Colon (tissue), 2 donors: ENCODE measurements at regions not wholly inside any gene's neighbourhood (a gene's known extent, or its start where the extent isn't known, plus 50 kb on each side); places are given as distances from the start of the nearest gene placed in this dataset.

Experiments used
- FAIRE-seq: peaks from 2 replicates; lab custom pipeline; 2012; peaks lifted over from hg19 to GRCh38; lab: Jason Lieb, UNC
- donor health status: control.
- donor health status: control.

- FAIRE-seq = no peak
Measured at GRCh38 chr4:110962616-110963015, 339.7 kb upstream of the PITX2 start.

- no peak for FAIRE-seq
Measured at GRCh38 chr4:110963662-110964280, 340.9 kb upstream of the PITX2 start.

- FAIRE-seq = no peak
Measured at GRCh38 chr4:110967936-110968335, 345.1 kb upstream of the PITX2 start.

DNA sequence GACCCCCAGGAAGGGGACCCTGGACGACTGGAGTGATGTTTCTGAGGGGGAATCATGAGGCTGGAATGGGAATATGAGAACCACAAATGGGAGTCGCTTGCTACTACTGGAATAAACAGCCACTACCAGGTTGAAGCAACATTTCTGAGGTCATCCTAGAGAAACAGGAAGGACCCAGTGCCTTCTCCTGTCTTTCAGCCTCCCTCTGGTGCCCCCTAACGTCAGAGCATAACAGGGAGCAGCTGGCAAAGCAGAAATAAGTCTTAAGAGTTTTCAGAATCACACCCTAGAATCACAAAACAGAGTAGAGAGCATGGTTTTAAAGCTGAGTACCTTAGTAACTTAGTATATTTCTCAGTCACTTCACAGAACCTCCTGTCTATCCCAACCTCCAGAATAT, 347.8 kb upstream of the PITX2 start:
- no peak for FAIRE-seq

- FAIRE-seq = no peak
Measured at GRCh38 chr4:110975338-110975737, 352.5 kb upstream of the PITX2 start.

GRCh38 chr4:110977554-110977953, 354.7 kb upstream of the PITX2 start:
- FAIRE-seq = no peak

DNA sequence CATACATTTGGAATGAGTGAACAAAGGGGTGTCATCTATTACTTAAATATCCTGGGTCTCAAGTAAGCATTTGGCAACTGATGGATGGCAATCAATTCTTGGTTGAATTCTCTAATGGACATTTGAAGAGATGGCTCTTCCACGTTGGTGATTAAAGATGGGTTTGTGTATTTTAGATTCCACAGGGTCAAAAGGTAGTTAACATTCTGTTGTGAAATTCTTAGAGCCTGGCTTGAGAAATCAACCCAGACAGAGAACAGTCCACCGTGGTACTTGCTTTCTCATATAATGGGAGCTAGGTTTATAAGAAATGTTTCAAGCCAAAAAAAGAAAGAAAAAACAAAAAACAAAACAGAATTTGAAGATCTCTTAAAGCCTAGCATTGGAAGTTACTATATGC, 355.9 kb upstream of the PITX2 start:
- FAIRE-seq = no peak

DNA sequence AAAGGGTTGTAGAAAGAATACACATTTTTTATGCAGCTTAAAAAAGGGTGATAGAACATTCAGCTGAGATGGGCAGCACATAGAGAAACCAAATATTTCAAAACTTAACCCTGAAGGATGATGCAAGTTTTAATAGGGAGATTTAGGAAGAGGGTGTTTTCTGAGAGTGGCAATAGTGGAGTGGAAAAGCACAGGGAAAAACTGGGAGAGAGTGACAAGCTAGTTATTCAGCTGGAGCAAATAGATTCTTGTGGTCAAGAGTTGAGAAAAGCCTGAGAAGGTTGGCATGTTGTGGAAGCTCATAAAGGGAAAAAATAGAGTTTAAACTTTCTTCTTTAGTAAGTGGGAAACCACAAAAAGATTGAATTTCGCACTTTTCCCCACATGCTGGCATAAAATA, 359.6 kb upstream of the PITX2 start:
- no peak for FAIRE-seq

- no peak for FAIRE-seq
Measured at GRCh38 chr4:110988722-110989121, 365.8 kb upstream of the PITX2 start.

DNA sequence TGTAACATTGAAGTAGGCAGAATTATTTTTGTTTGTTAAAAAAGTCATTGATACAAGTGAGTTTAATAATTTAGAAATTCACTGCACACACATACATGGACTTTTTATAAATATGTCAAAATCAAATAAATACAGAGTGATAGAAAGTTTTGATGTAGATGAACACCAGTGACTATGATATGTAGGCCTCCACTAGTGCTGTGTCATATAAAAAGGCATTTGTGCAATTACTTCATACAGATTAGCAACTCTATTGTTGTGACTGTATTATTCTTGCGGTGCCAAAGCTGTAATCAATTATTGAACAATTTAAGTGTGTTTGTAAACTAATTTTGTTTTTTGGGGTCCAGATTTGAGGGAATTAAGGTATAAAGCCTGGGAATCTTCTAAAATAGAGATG, 366.2 kb upstream of the PITX2 start:
- no peak for FAIRE-seq

DNA sequence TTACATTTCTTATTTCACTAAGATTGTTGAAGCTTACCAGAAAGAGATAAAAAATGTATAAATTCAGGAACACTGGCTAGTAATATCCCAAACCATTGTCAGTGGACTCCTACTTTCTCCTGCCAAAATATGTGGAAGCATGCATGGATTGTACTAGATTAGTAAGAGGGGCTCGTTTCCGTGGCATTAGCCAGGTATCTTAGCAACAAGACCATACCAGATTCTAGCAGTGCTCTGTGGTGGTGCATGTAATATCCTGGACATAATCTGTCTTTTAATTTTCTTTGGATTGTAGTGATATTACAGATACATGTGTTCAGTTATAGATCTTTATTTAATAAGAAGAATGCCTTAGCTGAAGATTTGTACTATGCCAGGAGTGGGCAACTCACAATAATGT, 371.9 kb upstream of the PITX2 start:
- no peak for FAIRE-seq

- FAIRE-seq = no peak
Measured at GRCh38 chr4:110998320-110998719, 375.4 kb upstream of the PITX2 start.

DNA sequence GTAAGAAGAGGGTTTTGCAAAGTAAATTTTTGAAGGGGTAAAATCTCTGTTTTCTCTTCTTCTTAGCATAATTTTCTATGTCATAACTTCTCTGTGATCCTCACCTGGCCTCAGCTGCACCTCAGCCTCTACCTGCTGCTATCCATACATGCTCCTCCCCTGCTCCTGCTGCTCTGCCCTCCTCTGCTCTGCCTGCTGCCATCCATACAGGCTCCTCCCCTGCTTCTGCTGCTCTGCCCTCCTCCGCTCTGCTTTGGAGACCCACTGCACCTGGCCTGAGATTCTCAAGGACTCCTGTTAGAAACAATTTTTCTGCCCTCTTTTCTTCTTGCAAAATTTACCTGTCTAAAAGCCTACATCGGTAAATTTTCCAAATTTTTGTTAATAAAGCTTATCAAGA, 388.6 kb upstream of the PITX2 start:
- FAIRE-seq = no peak

DNA sequence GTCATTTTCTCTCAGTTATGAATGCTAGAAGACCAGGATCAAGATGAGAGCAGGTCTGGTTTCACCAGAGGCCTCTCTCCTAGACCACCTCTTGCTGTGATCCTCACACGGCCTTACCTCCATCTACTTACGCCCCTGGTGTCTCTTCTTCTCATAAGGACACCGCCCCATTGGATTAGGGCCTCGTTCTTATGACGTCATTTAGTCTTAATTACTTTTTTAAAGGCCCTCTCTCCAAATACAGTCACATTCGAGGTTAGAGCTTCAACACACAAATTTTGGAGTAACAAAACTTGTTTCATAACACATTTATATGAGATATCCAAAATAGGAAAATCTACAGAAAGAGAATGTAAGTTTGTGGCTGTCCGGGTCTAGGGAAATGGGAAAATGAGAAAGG, 391.0 kb upstream of the PITX2 start:
- FAIRE-seq = no peak

DNA sequence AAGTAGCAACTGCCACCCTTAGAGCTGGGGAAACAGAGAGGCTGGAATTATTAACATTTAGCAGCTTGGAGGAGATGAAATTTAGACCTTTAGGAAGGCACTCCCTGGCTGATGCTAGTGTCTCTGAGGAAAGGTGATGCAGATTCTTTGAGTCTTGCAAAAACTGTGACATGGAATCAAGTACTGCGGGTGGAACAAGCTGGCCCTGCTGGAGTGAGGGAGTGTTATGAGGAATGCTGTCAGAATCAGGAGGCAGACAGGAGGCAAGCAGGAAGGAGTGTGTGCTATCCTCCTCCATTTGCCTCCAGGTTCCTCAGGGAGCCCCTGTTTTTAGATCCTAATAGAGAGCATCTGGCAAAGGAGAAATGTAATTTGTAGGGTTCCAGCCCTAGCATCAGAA, 391.7 kb upstream of the PITX2 start:
- no peak for FAIRE-seq

GRCh38 chr4:111016416-111016815, 393.5 kb upstream of the PITX2 start:
- no peak for FAIRE-seq

DNA sequence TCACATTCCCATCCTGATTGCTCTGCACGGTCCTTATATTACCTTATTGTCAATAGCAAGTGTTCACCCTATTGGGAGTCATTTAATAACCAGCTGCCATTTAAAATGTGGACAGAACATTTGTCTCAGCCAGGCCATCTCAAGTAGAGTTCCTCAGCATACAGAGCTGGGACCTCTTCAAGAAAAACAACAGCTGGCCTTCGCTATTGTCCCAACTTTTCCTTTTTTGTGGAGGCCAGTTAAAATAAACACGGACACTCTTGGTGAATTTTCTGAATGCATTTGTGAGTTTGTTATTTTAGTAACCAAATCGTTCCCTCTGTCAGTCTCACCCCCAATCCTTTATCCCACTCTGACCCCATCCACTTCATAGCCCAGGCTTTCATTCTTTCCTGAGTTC, 395.3 kb upstream of the PITX2 start:
- FAIRE-seq = no peak

DNA sequence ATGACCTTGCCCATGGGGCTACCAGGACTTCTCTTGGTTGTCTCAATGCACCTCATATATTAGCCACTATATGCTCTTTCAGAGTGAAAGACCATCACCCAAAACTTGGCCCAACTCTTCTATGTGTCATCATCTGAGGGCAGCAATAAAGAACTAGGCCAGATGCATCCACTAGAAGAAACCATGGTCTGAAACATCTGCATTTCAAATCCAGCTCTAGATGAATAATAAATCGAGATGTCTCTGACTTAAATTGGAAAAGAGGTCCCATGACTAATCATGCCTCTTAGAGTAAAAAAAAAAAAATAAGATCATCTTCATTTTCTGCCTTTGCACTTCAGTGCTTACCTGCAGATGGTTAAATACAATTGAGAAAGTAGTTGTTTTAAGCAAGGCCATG, 397.6 kb upstream of the PITX2 start:
- no peak for FAIRE-seq

DNA sequence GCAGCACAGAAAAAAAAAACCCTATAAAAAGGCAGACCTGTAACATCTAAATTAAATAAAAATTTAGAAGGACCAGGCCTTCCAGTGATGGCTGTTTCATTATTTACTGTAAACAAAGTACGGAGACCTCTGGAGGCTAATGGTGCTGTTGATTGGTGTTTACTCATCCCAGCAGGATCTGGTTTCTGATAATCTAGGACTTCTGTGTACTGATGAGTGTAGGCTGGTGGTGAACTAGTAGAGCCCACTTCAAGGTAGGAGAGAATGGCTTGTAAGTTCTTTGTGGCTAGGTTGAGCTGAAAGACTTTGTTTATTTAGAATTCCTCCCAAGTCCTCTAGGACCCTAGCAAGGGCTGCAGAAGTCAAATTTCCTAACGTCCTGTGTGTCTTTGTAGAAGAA, 398.1 kb upstream of the PITX2 start:
- FAIRE-seq = no peak

DNA sequence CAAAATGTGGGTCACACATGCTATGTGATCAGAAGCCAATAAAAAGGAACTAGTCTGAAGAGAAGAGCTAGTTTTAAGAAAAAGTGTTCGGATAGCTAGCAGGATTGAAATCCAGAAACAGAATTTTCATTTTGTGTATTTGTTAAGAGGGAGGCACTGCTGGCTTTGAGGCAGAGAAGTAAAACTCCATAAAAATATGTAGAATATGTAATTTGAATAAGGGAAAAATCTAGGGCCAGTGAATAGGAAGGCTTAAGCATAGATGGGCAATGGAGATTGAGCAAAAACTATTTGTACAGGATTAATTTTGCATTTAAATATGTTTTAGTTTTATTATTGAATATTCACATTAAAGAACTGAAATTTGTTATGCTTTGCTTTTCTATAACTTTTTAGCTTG, 399.9 kb upstream of the PITX2 start:
- no peak for FAIRE-seq

GRCh38 chr4:111027526-111027925, 404.6 kb upstream of the PITX2 start:
- no peak for FAIRE-seq

DNA sequence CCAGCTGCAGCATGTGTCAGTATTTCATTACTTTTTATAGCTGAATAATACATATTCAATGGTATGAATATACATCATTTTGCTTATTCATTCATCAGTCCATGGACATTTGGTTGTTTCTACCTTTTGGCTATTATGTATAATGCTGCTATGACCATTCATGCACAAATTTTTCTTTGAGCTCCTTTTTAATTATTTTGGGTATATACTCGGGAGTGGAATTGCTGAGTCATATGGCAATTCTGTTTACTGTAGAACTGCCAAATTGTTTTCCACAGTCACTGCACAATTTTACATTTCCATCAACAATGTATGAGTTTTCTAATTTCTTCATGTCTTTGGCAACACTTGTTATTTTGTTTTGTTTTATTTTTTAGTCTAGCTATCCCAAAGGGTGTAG, 405.9 kb upstream of the PITX2 start:
- FAIRE-seq = no peak

- FAIRE-seq = no peak
Measured at GRCh38 chr4:111031001-111031579, 408.2 kb upstream of the PITX2 start.

- FAIRE-seq = no peak
Measured at GRCh38 chr4:111031596-111031995, 408.7 kb upstream of the PITX2 start.
